ENCODE measurements at regions not wholly inside any gene's neighbourhood (a gene's known extent, or its start where the extent isn't known, plus 50 kb on each side); places are given as distances from the start of the nearest gene placed in this dataset.

- Histone ChIP-seq H3K23me2 (ENCODE audit: low read depth, low read length) (no peaks in the 10 kb centered on the region), H3K27ac (ENCODE audit: low read depth, low read length) (no peak overlapping the region), H3K9me3 (ENCODE audit: insufficient read depth in 2 of 2, low read depth in 1 of 2, low read length in 1 of 2) (no peaks in the 10 kb centered on the region), H2BK5ac (ENCODE audit: low read depth, low read length) (no peak overlapping the region), H4K5ac (ENCODE audit: insufficient read length, low read depth, low read length) (no peak overlapping the region), H2AK5ac (ENCODE audit: low read depth, low read length) (no peak overlapping the region), H3K9ac (replicated peaks in 1 of 4; ENCODE audit: extremely low read depth in 1 of 4, low read depth in 3 of 4, low read length in 3 of 4) (no peak overlapping the region), H3K56ac (replicated peaks; ENCODE audit: insufficient read length, low read depth, low read length) (no peak overlapping the region), H2BK15ac (ENCODE audit: low read length) (no peak overlapping the region), H4K91ac (replicated peaks; ENCODE audit: insufficient read length, low read length) (no peak overlapping the region), H2BK12ac (ENCODE audit: low read depth, low read length) (no peak overlapping the region), H4K8ac (ENCODE audit: extremely low read depth, insufficient read depth, low read length) (no peak overlapping the region), H3K18ac (ENCODE audit: extremely low read depth, low read length) (no peak overlapping the region), H2BK120ac (replicated peaks; ENCODE audit: low read depth, low read length) (no peak overlapping the region), H3K23ac (ENCODE audit: insufficient read length) (no peak overlapping the region), H3K79me2 (ENCODE audit: control insufficient read depth in 1 of 2, insufficient read depth in 2 of 2, low read length in 2 of 2) (no peaks in the 10 kb centered on the region), H3K27me3 (replicated peaks in 1 of 4; ENCODE audit: control insufficient read depth in 3 of 4, extremely low read depth in 1 of 4, insufficient read depth in 3 of 4, low read length in 3 of 4) (no peaks in the 10 kb centered on the region), H3K4me3 (ENCODE audit: extremely low read depth in 1 of 4, insufficient read depth in 2 of 4, low read depth in 3 of 4, low read length in 4 of 4) (no peak overlapping the region), H2AFZ (ENCODE audit: low read length) (no peak overlapping the region), H3K79me1 (ENCODE audit: low read depth, low read length) (no peaks in the 10 kb centered on the region), H3K4ac (replicated peaks; ENCODE audit: insufficient read length, low read depth, low read length) (no peak overlapping the region), H4K20me1 (replicated peaks in 1 of 2; ENCODE audit: control insufficient read depth in 1 of 2, insufficient read depth in 2 of 2, low read length in 2 of 2) (no peaks in the 10 kb centered on the region), H3K4me1 (replicated peaks in 1 of 4; ENCODE audit: control insufficient read depth in 3 of 4, insufficient read depth in 4 of 4, low read length in 3 of 4) (no peaks in the 10 kb centered on the region; a peak in 1 of 7 replicates), H3K36me3 (ENCODE audit: control insufficient read depth in 2 of 4, insufficient read depth in 4 of 4, low read length in 3 of 4) (no peaks in the 10 kb centered on the region), H3K4me2 (ENCODE audit: insufficient read depth in 1 of 2, low read depth in 2 of 2, low read length in 2 of 2) (no peak overlapping the region), H2BK20ac (ENCODE audit: low read length) (no peak overlapping the region), H3K14ac (ENCODE audit: insufficient read length) (no peak overlapping the region)
- 94% methylated on average over 7 of the region's 7 CpGs; no CpG with 5 or more reads in 1 of the 2 experiments for WGBS, 2 experiments (ENCODE audit: extremely low coverage in 1 of 2, insufficient coverage in 1 of 2, insufficient read length in 1 of 2, insufficient replicate concordance in 2 of 2, low coverage in 1 of 2, low lambda C conversion rate in 2 of 2, missing lambda C conversion rate in 1 of 2)
- POLR2A ChIA-PET (ENCODE audit: partially characterized antibody): no interaction called here
- FAIRE-seq (no peak), DNase-seq (ENCODE audit: low read depth in 1 of 2, low spot score in 2 of 2) (no peak)
- CTCF ChIA-PET (ENCODE audit: partially characterized antibody): no interaction called here
- TF ChIP-seq ASH2L (IDR thresholded peaks at IDR 0.05; ENCODE audit: low read length): no peak
- TF ChIP-seq, protein P1, sequence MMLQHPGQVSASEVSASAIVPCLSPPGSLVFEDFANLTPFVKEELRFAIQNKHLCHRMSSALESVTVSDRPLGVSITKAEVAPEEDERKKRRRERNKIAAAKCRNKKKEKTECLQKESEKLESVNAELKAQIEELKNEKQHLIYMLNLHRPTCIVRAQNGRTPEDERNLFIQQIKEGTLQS (IDR thresholded peaks at IDR 0.05; ENCODE audit: insufficient read depth, low read depth, low read length): no peak
- no peak for TF ChIP-seq JUND (IDR thresholded peaks at IDR 0.05; ENCODE audit: low read length)
- TF ChIP-seq GABPA (IDR thresholded peaks at IDR 0.05; ENCODE audit: borderline replicate concordance, insufficient read depth, low read length): no peak
- TF ChIP-seq HDAC2 (IDR thresholded peaks at IDR 0.05; ENCODE audit: borderline replicate concordance in 1 of 2, low read depth in 2 of 2, low read length in 2 of 2): no peak
- TF ChIP-seq USF2 (IDR thresholded peaks at IDR 0.05; ENCODE audit: low read length): no peak
- TF ChIP-seq KDM5A (IDR thresholded peaks at IDR 0.05; ENCODE audit: low read length): no peak
- TF ChIP-seq CTBP2 (IDR thresholded peaks at IDR 0.05; ENCODE audit: borderline replicate concordance, insufficient read depth, insufficient read length, low read length): no peak
- TF ChIP-seq TBP (IDR thresholded peaks at IDR 0.05; ENCODE audit: low read depth, low read length): no peak
- TF ChIP-seq CREB1 (IDR thresholded peaks at IDR 0.05): no peak
- TF ChIP-seq, protein P2, sequence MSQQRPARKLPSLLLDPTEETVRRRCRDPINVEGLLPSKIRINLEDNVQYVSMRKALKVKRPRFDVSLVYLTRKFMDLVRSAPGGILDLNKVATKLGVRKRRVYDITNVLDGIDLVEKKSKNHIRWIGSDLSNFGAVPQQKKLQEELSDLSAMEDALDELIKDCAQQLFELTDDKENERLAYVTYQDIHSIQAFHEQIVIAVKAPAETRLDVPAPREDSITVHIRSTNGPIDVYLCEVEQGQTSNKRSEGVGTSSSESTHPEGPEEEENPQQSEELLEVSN (IDR thresholded peaks at IDR 0.05): no peak
These were observed 184.6 kb downstream of the C3orf38 start for GRCh38 chr3:88334187-88334868.

Data from H1 (cell line).